Brain pericyte (primary cell): ENCODE measurements at regions not wholly inside any gene's neighbourhood (a gene's known extent, or its start where the extent isn't known, plus 50 kb on each side); places are given as distances from the start of the nearest gene placed in this dataset.
"Not testable (repeated sequence)": the region's sequence is repeated elsewhere in the genome, so short reads cannot be mapped to it uniquely, and the experiment has no call there.

Source experiments
- DNase-seq: peaks from one replicate; pipeline ENCODE4 v3.0.0-alpha.2; 2012; ENCODE audit warnings: low read depth, low spot score

DNA sequence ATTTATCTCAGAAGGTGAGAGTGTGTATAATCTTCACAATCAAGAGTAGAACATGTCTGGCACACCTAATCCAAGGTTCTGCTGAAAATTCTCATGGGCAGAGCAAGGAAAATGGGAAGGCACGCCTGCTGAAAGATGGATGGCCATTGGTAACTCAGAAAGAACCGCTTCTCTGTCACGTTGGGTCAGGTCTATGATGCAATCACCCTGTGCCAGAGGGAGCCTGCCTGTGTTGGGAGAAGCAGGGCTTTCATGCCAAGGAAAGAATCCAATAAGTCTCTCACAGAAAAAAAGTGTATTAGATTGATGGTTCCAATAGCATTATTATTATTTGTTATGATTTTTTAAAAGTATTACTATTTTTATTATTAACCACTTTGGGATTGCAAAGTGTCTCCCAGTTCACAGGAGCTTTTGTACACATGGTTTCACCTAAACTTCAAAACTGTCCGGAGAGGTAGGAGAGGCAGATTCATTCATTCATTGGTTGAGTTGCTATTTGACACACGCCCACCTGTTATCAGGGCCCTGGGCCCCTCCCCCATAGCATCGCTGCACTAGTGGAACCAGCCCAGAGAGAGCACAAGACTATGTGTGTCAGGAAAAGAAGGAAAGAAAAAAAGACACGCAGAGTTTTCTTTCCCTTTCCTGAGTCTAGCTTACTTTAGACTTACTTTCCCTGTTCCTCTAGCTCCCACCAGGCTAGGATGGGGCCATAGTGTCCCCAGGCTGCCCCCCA is 324.6 kb downstream of the BCL2L11 start:
- DNase-seq = not testable (repeated sequence)

DNA sequence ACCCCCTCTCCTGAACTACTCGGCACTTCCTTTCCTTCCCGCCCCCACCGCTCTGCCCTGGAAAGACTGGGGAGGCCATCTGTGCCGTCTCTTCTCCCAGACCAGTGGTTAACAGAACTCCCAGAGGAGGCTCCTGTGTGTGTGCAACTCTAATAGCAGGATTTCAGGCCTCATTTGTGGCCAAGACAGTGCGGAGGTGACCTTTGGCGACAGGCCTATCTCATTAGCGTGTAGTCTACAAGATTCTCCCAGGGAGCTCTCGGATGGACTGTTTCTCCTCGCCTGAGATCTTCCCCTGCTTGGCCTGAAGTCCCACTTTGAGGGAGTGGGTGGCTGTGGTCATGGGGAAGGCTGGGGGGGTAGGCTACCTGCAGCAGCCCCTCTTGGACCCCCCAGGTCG is 325.2 kb downstream of the BCL2L11 start:
- DNase-seq = not testable (repeated sequence)

DNA sequence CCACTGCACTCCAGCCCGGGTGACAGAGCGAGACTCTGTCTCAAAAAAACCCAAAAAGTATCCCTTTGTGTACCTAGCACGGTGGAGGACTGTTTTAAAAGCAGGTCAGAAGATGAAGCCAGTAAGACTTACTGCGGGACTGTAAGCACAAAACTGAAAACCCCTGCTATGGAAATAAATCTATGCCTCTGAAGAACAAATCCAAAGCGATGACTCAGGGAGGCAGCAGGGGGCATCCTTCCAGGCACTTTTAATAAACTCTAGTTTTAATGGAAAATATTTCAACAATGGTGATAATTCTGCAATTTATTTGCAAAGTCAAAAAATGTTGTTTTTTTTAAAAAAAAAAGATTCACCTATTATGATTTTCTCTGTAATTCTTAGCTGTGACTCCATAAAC is 326.8 kb downstream of the BCL2L11 start:
- DNase-seq = not testable (repeated sequence)

DNA sequence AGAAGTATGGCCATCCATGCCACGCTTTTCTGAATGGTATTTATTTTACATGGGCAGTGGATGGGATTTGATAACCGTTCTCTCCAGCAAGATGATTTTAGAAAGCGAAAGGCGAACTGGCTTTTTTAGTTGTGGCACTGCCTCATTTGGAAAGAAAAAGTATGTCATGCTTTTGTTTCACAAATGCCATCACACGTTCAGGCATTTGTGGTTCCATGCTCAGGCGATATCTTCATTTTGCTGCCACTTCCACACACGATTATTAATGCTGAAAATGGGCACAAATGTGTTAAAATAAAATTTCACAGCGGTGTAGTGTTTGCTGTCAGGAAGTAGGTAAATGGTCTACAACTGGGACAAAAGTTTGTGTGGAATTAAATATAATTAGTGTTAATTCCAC is 328.1 kb downstream of the BCL2L11 start:
- not testable (repeated sequence) for DNase-seq

DNA sequence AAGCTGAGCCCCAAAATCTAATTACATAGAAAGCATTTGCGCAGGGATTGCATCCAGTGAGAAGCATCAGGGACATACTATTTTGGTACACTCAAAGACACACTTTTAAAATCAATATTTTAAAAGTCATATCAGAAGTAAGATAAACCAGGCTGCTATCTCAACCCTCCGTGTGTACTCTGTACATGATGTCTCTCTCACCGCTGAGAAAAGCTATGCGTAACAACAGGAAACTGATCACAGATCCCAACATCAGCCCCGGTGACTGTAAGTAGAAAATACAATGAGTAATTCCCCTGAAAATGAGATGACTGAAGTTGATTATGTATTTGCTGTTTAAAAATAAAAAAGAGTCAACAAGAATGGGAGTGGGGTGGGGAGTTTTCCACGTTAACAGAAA is 329.8 kb downstream of the BCL2L11 start:
- DNase-seq = not testable (repeated sequence)

DNA sequence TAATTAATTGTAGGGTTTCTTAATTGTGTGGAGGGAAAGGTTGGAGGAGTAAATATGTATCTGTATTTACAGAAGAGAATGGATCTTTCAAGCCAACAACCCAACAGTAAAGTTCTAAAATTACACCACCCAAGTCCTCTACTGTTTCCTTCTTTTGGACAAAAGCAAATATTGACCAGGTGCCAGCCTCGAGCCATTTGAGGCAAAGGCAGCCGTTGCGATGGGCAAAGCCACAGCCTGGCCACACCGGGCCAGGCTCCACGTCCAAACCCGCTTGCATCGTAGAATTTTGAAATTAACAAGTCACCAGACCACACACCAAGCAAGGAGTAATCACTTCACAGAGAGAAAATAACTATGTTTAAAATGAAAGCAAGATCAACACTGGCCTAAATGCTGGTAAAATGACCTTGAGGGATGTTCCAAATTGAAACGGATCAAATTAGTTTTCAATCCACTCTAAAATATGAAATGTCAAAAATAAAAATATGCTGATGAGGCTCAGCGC is 331.0 kb downstream of the BCL2L11 start:
- not testable (repeated sequence) for DNase-seq

DNA sequence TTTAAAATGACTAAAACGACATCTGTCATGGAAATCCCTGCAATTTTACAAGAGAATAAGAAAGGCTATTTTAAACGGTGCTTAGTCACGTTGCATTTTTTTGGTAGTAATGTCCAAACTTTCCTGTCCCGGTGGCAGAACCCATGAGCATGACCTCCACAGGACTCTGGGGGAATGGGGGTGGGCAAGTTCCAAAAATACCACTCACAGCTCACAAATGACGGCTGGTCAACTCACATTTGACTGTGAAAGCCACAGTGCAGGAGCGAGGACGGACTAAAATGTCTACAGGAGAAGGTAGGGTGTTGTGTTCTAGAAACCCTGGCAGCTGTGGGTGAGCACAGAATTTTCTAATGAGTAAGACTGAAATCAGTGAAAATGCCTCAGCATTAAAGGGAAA is 331.5 kb downstream of the BCL2L11 start:
- not testable (repeated sequence) for DNase-seq

DNA sequence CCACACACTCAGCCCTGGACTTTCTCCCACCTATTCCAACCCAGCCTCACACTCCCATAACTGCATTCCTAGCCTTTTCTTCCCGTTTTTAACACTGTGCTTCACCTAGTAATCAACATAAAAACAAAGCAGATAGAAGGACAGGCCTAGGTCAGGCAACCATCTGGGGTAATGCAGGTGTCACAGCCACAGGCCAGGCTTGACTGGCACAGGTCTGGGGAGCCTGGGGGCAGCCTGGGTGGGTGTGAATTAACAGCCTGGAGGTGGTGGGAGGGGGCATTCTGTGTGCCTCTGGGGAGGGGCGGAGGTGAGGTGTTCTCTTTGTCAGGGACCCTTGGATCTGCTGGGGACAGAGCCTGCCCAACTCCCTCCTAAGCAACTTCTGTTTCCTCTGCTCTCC is 332.6 kb downstream of the BCL2L11 start:
- not testable (repeated sequence) for DNase-seq

DNA sequence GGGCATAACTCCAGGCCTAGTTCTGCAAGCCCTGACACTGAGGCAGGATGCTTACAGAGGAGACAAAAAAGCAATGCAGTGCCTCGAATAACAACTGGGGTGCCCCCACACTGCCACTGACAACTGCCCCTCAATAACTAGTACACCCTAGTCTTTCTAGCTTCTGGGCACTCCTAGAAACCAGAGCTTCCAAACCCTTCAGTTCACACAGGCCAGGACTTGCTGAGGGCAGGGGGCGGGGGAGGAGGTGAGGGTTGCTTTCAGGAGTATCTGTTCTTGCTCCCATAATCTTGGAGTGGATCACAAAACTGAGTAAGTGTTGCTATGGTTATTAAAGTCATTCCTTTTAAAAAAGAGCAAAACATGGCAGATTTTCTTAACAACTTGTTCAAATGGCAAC is 333.1 kb downstream of the BCL2L11 start:
- DNase-seq = not testable (repeated sequence)

DNA sequence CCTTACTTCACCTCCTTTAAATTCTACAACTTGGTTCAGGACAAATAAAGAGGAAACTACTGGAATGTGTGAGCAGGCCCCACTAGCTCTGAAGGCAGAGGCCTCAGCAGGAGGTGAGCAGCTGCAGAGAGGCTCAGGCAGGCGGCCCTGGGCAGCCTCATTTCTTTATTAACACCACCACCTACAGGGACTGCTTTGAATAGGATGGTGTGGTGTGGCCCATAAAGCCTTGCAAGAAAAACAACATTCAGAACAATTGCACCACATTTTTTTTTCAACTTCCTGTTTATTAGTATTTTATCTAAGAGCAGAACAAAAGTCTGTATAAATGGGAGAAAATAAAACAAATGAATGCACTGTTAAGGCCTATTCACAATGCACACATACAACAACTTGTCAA is 333.7 kb downstream of the BCL2L11 start:
- peak; percentile 13 for DNase-seq

DNA sequence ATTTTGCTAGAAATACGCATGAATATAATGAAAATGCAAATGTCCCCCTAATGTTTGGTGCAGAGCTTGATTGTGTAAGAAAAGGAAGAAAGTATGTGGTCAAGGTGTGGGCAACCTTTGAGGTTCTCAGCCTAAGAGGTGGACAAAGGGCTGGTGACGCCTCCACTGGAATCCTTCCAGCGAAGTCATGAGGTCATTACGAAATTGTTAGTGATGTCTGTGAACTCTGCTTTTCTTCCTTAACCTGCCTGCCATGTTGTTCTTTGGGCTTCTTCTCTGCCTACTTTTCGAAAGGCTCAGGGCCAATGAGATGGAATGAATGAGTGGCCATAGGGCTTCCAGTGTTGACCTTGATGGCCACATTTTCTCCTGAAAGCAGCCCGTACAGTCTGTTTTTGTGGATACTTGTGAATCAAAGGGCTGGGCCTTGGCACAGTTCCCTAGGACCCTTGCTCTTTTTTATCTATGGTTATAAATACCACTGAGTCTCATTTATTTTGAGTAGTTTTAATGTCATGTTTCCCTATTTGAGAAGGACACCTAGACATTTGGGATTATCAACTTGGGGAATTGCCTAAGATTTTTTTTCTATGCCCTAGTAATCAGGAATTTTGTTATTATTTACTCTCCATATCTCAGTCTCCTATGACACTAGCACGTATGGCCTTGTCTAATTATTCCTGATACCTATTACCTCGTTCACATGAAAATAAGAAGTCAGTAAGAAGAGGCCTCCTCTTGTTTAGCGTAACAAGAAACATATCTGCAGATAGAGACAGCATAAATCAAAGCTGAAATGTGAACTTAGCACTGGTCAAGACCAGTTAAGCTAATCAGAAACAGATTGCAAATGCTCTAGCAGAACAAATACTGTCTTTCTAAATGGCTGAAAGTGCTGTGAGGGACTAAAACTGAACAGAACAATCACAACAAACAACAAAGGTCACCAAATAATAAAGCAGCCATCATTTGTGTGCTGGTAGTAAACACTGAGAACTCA is 334.6 kb downstream of the BCL2L11 start:
- not testable (repeated sequence) for DNase-seq

DNA sequence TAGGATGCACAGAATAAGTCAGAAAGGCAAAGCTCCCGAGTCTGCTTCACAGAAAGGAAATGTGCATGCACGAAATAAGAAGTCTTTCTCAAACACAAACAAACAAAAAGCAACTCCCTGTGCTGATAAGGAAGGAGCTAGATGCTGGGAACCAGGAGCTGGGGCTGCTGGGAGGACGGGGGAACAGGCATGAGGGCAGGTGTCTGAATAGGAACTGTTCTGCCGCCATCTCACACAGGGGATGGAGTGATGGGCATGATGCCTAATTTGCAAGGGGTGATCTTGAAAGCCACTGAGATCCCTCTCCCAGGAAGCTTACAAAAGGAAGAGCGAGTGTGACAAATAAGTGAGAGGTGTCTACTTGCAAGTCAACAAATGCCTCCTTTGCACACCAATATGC is 336.5 kb downstream of the BCL2L11 start:
- not testable (repeated sequence) for DNase-seq

DNA sequence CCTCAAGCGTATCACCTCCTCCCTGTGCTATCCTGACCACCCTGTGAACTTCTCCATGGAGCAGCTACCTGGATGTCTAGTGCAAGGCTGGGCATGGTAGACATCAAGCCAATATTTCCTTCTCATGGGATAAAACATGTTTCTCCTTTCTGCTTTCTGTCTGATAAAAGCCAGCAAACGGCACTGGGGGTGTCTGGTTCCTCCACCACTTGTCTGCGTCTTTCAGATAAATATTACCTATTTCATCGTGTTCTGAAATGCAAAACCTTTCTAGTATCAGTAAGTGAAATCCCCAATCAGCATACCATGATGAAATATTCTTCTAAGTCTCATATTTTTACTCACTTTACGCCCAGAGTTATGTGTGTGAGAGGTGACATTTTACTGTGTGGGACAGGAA is 340.2 kb downstream of the BCL2L11 start:
- not testable (repeated sequence) for DNase-seq

DNA sequence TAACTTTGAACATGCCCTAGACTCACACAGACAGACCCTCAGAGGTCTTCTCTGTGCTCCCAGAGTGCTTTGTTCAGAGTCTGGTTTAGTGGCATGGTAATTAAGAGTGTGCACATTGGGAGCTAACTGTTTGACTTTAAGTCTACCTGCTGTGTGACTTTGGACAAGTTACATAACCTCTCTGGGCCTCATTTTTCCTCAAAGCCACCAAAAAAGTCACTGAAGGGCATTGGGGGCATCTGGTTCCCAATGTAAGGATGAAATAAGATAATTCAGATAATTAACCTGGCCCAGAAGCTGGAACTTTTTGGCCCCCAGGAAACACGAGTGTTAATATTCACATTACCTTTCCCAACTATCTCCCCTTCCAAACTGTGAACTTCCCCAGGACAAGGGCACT is 341.1 kb downstream of the BCL2L11 start:
- DNase-seq = not testable (repeated sequence)

DNA sequence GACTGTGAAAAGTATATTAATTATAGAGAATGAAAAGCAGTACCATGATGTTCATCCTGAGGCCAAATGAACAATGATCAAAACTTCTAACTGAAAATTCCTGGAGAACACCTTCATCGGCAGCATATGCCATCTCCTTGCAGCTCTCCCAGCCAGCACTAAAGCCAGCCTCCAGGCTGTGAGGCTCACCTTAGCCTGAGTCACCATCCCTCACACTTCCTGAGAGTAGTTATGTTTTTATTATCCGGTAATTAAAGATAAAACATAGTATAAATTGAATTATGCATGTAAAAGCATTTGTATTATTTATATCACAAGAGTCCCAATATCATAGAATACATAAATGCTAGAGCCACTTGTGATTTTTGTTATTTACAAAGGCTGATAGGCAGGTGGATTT is 341.9 kb downstream of the BCL2L11 start:
- not testable (repeated sequence) for DNase-seq

DNA sequence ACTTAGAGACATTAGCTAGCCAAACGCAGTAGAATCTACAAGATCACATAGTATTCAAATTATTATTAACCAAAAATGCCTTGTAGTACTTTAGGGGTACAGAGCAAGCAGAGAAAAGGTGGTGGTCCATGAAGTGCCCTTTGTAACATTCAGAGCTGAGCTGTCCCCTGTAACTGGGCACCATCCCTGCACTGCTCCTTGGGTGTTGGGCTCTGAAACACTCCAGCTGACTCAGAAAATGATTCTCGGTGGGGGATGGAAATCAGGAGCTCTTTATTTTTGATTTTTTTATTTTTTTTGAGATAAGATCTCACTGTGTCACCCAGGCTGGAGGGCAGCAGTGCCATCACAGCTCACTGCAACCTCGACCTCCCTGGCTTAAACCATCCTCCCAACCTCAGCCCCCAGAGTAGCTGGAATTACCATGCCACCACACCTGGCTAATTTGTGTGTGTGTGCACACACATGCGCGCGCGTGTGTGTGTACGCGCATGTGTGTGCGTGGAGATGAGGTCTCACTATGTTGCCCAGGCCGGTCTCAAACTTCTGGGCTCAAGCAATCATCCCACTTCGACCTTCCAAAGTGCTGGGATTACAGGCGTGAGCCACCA is 342.6 kb downstream of the BCL2L11 start:
- DNase-seq = not testable (repeated sequence)

DNA sequence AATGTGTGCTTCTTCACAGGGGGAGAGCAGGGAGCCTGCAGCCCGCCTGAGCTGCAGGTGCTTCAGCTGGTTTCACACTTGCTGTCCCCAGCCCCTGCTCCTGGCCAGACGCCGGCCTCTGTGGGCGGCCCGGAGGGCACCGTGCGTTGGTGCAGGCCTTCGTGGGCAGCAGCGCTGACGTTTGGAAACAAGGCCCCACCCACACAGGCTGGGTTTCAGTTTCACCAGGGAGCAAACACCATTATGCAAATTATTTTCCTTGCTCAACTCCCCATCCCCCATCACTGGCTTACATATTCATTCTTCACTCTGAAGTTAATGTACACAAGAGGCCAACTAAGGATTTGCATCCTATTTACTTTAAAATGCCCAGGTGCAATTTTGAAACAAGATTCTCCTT is 343.2 kb downstream of the BCL2L11 start:
- DNase-seq = not testable (repeated sequence)

DNA sequence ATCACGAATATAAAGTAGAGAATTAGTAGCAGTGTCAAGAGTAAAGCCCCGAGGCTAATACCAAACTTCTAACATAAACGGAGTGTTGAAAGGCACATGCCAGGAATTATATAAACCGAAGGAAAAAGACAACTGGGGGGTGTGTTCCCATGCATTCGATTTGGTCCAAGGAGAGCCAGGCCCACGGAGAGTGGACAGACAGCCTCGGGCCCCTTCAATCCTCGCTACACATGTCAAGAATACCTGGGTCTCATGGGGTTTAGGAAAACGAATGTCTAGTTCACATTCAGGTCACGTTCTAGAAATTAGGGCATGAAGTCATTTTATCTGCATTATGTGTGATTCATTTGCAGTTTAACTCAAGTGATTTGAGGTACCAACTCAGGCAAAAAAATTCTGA is 343.7 kb downstream of the BCL2L11 start:
- not testable (repeated sequence) for DNase-seq

DNA sequence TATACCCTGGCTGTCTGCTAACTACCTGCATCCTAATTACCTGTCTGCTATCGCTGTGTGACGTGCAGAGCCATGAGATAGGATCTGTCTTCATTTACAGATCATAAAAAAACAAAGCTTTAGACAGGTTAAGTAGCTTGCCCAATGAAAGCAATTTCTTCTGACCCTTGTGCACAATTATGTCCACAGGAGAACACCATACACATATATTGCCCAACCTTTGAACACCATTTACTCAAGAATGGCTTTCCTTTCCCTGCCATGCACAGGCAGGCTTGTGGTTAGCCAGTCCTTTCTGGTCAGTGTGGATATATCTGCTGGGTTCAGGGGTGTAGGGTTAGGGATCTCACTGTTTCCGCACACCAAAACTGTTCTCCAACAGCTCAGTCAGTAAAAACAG is 344.8 kb downstream of the BCL2L11 start:
- not testable (repeated sequence) for DNase-seq

DNA sequence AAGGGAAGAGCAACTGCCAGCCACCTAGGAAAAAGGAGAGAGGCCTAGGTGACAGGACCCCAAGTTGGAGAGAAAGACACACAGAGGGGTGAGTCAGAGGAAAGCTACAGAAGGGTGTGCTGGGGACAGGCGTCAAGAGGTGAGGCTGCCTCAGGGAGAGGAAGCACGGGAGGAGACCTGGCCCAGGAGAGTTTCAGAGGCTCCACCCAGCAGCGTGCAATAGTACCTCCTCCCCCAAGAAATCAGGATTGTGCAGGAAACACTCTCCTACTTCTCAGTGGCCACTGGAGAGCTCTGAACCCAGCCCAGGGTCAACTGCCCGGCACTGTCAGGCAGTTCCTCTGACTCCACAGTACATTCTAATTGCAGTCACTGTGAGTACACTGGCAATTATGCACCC is 346.0 kb downstream of the BCL2L11 start:
- not testable (repeated sequence) for DNase-seq

DNA sequence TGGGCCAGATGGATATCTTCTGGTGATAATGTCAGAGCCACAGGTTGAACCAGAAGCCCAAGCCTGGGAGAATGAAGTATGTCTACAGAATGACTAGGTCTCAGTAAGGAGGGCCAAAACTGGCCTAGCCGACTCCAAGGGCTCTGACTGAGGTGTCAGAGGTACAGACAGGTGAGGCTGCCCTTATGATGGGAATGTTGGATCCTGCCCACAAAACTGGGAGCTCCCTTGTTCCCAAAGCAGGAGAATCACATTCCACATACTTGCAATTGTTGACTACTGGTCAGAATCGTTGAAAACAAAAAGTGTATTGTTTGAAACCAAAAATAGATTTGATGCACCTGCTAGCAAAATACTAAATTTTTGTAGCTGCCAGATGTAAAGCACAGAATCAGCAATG is 350.2 kb downstream of the BCL2L11 start:
- not testable (repeated sequence) for DNase-seq
